HCT116 (cell line): ENCODE measurements at regions not wholly inside any gene's neighbourhood (a gene's known extent, or its start where the extent isn't known, plus 50 kb on each side); places are given as distances from the start of the nearest gene placed in this dataset.

Experiments used
- ATAC-seq: fragments of 200-7000 bp; cut with Tn5 transposase; 2 replicates; pipeline ENCODE4 v1.9.1; 2020; ENCODE audit warnings: mild to moderate bottlenecking, moderate library complexity
- BruUV-seq: library from RNA; stranded (reverse); fragments of 400-500 nt; replicated peaks from 2 replicates; lab custom pipeline; 2021; lab: Mats Ljungman, UMichigan
- CTCF ChIA-PET: fragments of 300-600 bp; sonication (Branson Sonifier 250); formaldehyde crosslinking; loops from one replicate; lab custom pipeline; 2021; ENCODE audit warnings: antibody characterized with exemption; lab: Charles Lee
- POLR2A ChIA-PET: fragments of 300-600, 350-600 bp; sonication (Branson Sonifier 250); formaldehyde crosslinking; loops from one replicate; lab custom pipeline; 2021; ENCODE audit warnings: antibody characterized with exemption; lab: Charles Lee
- RAD21 ChIA-PET, 2 experiments: fragments of 300-600 bp; sonication (Branson Sonifier 250); formaldehyde crosslinking; loops; one replicate each; lab custom pipeline; 2023; ENCODE audit warnings: low total read pairs in 2 of 2; ENCODE audit not compliant: uncharacterized antibody in 2 of 2, unreplicated experiment in 2 of 2, low non-redundant PET in 1 of 2; lab: Charles Lee
- DNase-seq: peaks from one replicate; pipeline ENCODE4 v3.0.0-alpha.2; 2010; ENCODE audit warnings: low read depth, low spot score
- H2AFZ ChIP-seq: fragments of 200-600 bp; shearing (Covaris generic), sonication (generic); 2 replicates; pipeline ENCODE4 v1.6.1; 2017; ENCODE audit warnings: low read depth, mixed run types, mixed read lengths, antibody characterized with exemption, low read length; ENCODE audit not compliant: poor library complexity, severe bottlenecking
- H3K27ac ChIP-seq: 2 replicates; pipeline ENCODE4 v1.5.1; 2012; ENCODE audit warnings: low read depth, low read length
- H3K27me3 ChIP-seq: fragments of 200-600 bp; sonication (generic); 2 replicates; pipeline ENCODE4 v1.6.1; 2016; ENCODE audit warnings: mixed run types, low read length, mixed read lengths; ENCODE audit not compliant: insufficient read depth
- H3K36me3 ChIP-seq, 2 experiments: fragments of 200-500 bp in 1 of 2; fragments of 200-600 bp in 1 of 2; sonication (Bioruptor generic) in 1 of 2; sonication (generic) in 1 of 2; 2 replicates each; pipeline versions ENCODE4 v1.5.1 to v1.6.1; 2014 to 2016; ENCODE audit warnings: low read length in 2 of 2, inconsistent platforms in 1 of 2, mixed read lengths in 1 of 2, mixed run types in 1 of 2; ENCODE audit not compliant: insufficient read depth in 2 of 2, control insufficient read depth in 1 of 2
- H3K4me1 ChIP-seq, 2 experiments: fragments of 200-600 bp in 1 of 2; sonication (generic) in 1 of 2; 2 replicates each; pipeline versions ENCODE4 v1.5.1 to v1.6.1; 2012 to 2017; ENCODE audit warnings: low read length in 2 of 2, inconsistent platforms in 1 of 2, mild to moderate bottlenecking in 1 of 2, mixed read lengths in 1 of 2, mixed run types in 1 of 2, moderate library complexity in 1 of 2; ENCODE audit not compliant: insufficient read depth in 2 of 2, control insufficient read depth in 1 of 2
- H3K4me2 ChIP-seq: fragments of 200-600 bp; sonication (generic); 2 replicates; pipeline ENCODE4 v1.6.1; 2017; ENCODE audit warnings: mixed run types, low read length, mixed read lengths
- H3K4me3 ChIP-seq, 2 experiments: fragments of 200-600 bp in 1 of 2; sonication (generic) in 1 of 2; replicated peaks in 1 of 2; 2 replicates each; pipeline ENCODE4 v1.5.1; 2011 to 2016; ENCODE audit warnings: low read length in 2 of 2, control low read depth in 1 of 2, low read depth in 1 of 2, mild to moderate bottlenecking in 1 of 2, mixed read lengths in 1 of 2, mixed run types in 1 of 2
- H3K79me2 ChIP-seq: fragments of 200-600 bp; sonication (generic); 2 replicates; pipeline ENCODE4 v1.6.1; 2017; ENCODE audit warnings: mild to moderate bottlenecking, mixed run types, low read length, moderate library complexity, mixed read lengths; ENCODE audit not compliant: insufficient read depth
- H3K9ac ChIP-seq: fragments of 200-600 bp; sonication (generic); 2 replicates; pipeline ENCODE4 v1.6.1; 2016; ENCODE audit warnings: low read length, mixed read lengths
- H3K9me2 ChIP-seq: fragments of 200-600 bp; sonication (generic), shearing (Covaris generic); 2 replicates; pipeline ENCODE4 v1.6.1; 2017; ENCODE audit warnings: mixed run types, mild to moderate bottlenecking, moderate library complexity; ENCODE audit not compliant: insufficient read depth
- H3K9me3 ChIP-seq, 2 experiments: fragments of 200-500 bp in 1 of 2; fragments of 200-600 bp in 1 of 2; sonication (Bioruptor generic) in 1 of 2; sonication (generic) in 1 of 2; 2 replicates each; pipeline ENCODE4 v1.6.1; 2014 to 2017; ENCODE audit warnings: low read length in 2 of 2, mixed read lengths in 2 of 2, inconsistent platforms in 1 of 2, low read depth in 1 of 2, mild to moderate bottlenecking in 1 of 2, mixed run types in 1 of 2, moderate library complexity in 1 of 2; ENCODE audit not compliant: control insufficient read depth in 1 of 2, insufficient read depth in 1 of 2
- H4K20me1 ChIP-seq: fragments of 200-600 bp; sonication (generic), shearing (Covaris generic); 2 replicates; pipeline ENCODE4 v1.6.1; 2017; ENCODE audit warnings: mixed run types, mild to moderate bottlenecking, moderate library complexity; ENCODE audit not compliant: insufficient read depth
- CEBPB ChIP-seq: IDR thresholded peaks from 2 replicates; pipeline ENCODE4 v1.6.1; 2012; ENCODE audit warnings: low read depth
- ELF1 ChIP-seq: IDR thresholded peaks from 2 replicates; pipeline ENCODE4 v1.6.1; 2012; ENCODE audit warnings: low read depth, borderline replicate concordance
- EZH2phosphoT487 ChIP-seq: fragments of 200-600 bp; IDR thresholded peaks from 2 replicates; pipeline ENCODE4 v1.6.1; 2018; ENCODE audit warnings: antibody characterized with exemption, borderline replicate concordance
- FOSL1 ChIP-seq: IDR thresholded peaks from 2 replicates; pipeline ENCODE4 v1.6.1; 2012; ENCODE audit warnings: low read depth
- JUND ChIP-seq: IDR thresholded peaks from 2 replicates; pipeline ENCODE4 v1.6.1; 2012
- POLR2A ChIP-seq: IDR thresholded peaks from 2 replicates; pipeline ENCODE4 v1.7.0; 2011; ENCODE audit warnings: borderline replicate concordance; ENCODE audit not compliant: insufficient read depth, insufficient read length; ENCODE audit errors: extremely low read depth
- RAD21 ChIP-seq: IDR thresholded peaks from 2 replicates; pipeline ENCODE4 v1.6.1; 2012; ENCODE audit warnings: low read depth, mild to moderate bottlenecking
- SP1 ChIP-seq: IDR thresholded peaks from 2 replicates; pipeline ENCODE4 v1.6.1; 2012; ENCODE audit warnings: low read depth
- SRF ChIP-seq: IDR thresholded peaks from 2 replicates; pipeline ENCODE4 v1.6.1; 2012; ENCODE audit warnings: low read depth
- TCF7L2 ChIP-seq: IDR thresholded peaks from 2 replicates; pipeline ENCODE4 v1.7.0; 2011; ENCODE audit warnings: borderline replicate concordance, inconsistent platforms; ENCODE audit not compliant: insufficient read depth, insufficient read length; ENCODE audit errors: extremely low read depth
- YY1 ChIP-seq: IDR thresholded peaks from 2 replicates; pipeline ENCODE4 v1.6.1; 2011; ENCODE audit warnings: low read length, low read depth, moderate library complexity, mild to moderate bottlenecking; ENCODE audit not compliant: insufficient replicate concordance; ENCODE audit errors: extremely low read depth
- ZNF274 ChIP-seq: fragments of 200-500 bp; sonication (Bioruptor generic); IDR thresholded peaks from 2 replicates; pipeline ENCODE4 v1.6.1; 2014; ENCODE audit warnings: mild to moderate bottlenecking, low read depth, low read length, inconsistent platforms
- intact Hi-C: fragments of 100-400 bp; cut with micrococcal nuclease; formaldehyde crosslinking; loops from 2 replicates; pipeline ENCODE4 v1.10.0; 2022
- TF ChIP-seq, protein P1 (sequence below): IDR thresholded peaks from 2 replicates; pipeline ENCODE4 v1.6.1; 2012
- TF ChIP-seq, protein P2 (sequence below): IDR thresholded peaks from 2 replicates; pipeline ENCODE4 v1.6.1; 2011; ENCODE audit warnings: mild to moderate bottlenecking, low read length, moderate library complexity; ENCODE audit not compliant: insufficient replicate concordance; ENCODE audit errors: extremely low read depth
- TF ChIP-seq, protein P3 (sequence below): IDR thresholded peaks from 2 replicates; pipeline ENCODE4 v1.6.1; 2012; ENCODE audit warnings: low read depth

DNA sequence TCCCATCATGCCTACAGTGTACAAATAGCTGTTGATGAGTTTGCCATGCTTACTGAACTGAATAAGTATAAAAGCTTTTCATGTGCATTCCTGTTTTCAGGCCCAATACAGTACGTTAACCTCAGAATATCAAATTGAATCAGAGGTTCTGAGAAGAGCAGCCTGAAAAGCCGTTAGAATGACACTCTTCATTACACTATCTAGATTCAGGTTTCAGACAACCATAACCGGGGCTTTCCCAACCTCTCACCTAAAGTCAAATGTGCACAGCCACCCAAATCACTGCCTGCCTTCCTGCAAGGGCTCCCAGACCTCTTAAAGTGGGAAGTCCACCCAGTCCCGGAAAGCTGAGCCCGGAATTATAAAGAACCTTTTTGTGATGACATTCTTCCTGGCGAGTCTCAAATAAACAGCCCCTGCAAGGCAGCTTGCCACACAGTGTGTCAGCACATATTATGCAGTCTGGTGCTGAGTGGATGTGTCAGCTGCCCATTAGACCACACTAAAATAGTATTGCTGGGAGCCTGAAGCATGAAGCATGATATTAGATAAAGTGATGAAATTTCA lies 245.8 kb downstream of the TLE4 start:
- H4K20me1 ChIP-seq, result no peaks in the 10 kb centered on the region
- H3K4me3 ChIP-seq, result no peak overlapping the region
- intact Hi-C loops, result no loop called here
- no TSS peak for BruUV-seq
- H3K4me1 ChIP-seq, result no peaks in the 10 kb centered on the region
- POLR2A ChIA-PET, result no interaction called here
- H3K79me2 ChIP-seq, result no peaks in the 10 kb centered on the region
- no peak overlapping the region for H3K9ac ChIP-seq
- DNase-seq, result no peak
- H3K9me3 ChIP-seq, result peaks cover 12 to 13% of the 10 kb centered on the region in 2 experiments; a peak in 2 of 4 replicates
- H3K27ac ChIP-seq, result no peak overlapping the region
- TF ChIP-seq, protein P1, sequence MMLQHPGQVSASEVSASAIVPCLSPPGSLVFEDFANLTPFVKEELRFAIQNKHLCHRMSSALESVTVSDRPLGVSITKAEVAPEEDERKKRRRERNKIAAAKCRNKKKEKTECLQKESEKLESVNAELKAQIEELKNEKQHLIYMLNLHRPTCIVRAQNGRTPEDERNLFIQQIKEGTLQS, result no peak
- no peaks in the 10 kb centered on the region for H3K27me3 ChIP-seq
- no peaks in the 10 kb centered on the region for H3K9me2 ChIP-seq
- RAD21 ChIA-PET, result no interaction called here
- H3K36me3 ChIP-seq, result no peaks in the 10 kb centered on the region
- H3K4me2 ChIP-seq, result no peak overlapping the region
- CTCF ChIA-PET, result no interaction called here
- no peak overlapping the region for H2AFZ ChIP-seq
- no peak for ATAC-seq

DNA sequence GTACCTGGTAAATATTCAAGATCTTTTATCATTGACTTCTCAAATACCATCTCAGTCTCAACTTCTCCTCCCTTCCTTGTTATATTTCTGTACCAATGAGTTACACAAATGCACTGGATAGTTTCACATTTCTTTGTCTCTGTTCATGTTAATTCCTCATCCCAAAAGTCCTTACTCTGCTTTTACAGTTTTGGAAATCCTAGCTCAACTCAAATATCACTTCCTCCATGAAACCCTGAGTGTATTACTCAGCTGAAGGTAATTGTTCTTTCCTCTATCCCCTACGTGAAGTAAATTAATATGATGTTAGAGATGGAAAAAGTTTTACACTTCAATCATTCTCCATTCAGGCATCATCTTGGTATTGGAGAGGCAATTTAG lies 241.5 kb downstream of the TLE4 start:
- H3K4me1 ChIP-seq, result no peaks in the 10 kb centered on the region
- H3K36me3 ChIP-seq, result no peaks in the 10 kb centered on the region
- intact Hi-C loops, result no loop called here
- ChIA-PET POLR2A (no interaction called here), RAD21 (no interaction called here), CTCF (no interaction called here)
- H3K27me3 ChIP-seq, result no peaks in the 10 kb centered on the region
- H3K4me2 ChIP-seq, result no peak overlapping the region
- H3K79me2 ChIP-seq, result no peaks in the 10 kb centered on the region
- H3K4me3 ChIP-seq, result no peak overlapping the region
- H3K9ac ChIP-seq, result no peak overlapping the region
- ATAC-seq (no peak), DNase-seq (no peak)
- BruUV-seq, result no TSS peak
- peaks cover 7 to 19% of the 10 kb centered on the region in 2 experiments; a peak in 2 of 4 replicates for H3K9me3 ChIP-seq
- H2AFZ ChIP-seq, result no peak overlapping the region
- H3K27ac ChIP-seq, result no peak overlapping the region
- H3K9me2 ChIP-seq, result no peaks in the 10 kb centered on the region
- H4K20me1 ChIP-seq, result no peaks in the 10 kb centered on the region
- TF ChIP-seq FOSL1 (no peak), JUND (no peak), YY1 (no peak), EZH2phosphoT487 (no peak), ZNF274 (no peak), ELF1 (no peak), SP1 (no peak), RAD21 (no peak), SRF (no peak), CEBPB (no peak), TCF7L2 (no peak), POLR2A (no peak)
- TF ChIP-seq, protein P2, sequence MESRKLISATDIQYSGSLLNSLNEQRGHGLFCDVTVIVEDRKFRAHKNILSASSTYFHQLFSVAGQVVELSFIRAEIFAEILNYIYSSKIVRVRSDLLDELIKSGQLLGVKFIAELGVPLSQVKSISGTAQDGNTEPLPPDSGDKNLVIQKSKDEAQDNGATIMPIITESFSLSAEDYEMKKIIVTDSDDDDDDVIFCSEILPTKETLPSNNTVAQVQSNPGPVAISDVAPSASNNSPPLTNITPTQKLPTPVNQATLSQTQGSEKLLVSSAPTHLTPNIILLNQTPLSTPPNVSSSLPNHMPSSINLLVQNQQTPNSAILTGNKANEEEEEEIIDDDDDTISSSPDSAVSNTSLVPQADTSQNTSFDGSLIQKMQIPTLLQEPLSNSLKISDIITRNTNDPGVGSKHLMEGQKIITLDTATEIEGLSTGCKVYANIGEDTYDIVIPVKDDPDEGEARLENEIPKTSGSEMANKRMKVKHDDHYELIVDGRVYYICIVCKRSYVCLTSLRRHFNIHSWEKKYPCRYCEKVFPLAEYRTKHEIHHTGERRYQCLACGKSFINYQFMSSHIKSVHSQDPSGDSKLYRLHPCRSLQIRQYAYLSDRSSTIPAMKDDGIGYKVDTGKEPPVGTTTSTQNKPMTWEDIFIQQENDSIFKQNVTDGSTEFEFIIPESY, result no peak
- TF ChIP-seq, protein P3, sequence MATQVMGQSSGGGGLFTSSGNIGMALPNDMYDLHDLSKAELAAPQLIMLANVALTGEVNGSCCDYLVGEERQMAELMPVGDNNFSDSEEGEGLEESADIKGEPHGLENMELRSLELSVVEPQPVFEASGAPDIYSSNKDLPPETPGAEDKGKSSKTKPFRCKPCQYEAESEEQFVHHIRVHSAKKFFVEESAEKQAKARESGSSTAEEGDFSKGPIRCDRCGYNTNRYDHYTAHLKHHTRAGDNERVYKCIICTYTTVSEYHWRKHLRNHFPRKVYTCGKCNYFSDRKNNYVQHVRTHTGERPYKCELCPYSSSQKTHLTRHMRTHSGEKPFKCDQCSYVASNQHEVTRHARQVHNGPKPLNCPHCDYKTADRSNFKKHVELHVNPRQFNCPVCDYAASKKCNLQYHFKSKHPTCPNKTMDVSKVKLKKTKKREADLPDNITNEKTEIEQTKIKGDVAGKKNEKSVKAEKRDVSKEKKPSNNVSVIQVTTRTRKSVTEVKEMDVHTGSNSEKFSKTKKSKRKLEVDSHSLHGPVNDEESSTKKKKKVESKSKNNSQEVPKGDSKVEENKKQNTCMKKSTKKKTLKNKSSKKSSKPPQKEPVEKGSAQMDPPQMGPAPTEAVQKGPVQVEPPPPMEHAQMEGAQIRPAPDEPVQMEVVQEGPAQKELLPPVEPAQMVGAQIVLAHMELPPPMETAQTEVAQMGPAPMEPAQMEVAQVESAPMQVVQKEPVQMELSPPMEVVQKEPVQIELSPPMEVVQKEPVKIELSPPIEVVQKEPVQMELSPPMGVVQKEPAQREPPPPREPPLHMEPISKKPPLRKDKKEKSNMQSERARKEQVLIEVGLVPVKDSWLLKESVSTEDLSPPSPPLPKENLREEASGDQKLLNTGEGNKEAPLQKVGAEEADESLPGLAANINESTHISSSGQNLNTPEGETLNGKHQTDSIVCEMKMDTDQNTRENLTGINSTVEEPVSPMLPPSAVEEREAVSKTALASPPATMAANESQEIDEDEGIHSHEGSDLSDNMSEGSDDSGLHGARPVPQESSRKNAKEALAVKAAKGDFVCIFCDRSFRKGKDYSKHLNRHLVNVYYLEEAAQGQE, result no peak
- TF ChIP-seq, protein P1, result no peak
